Inflammatory macrophage treated with lipopolysaccharide for 4 hours (primary cell): ENCODE measurements at regions not wholly inside any gene's neighbourhood (a gene's known extent, or its start where the extent isn't known, plus 50 kb on each side); places are given as distances from the start of the nearest gene placed in this dataset.

Experiments used
- DNase-seq: peaks from one replicate; pipeline ENCODE4 v3.0.0-alpha.2; 2020

DNA sequence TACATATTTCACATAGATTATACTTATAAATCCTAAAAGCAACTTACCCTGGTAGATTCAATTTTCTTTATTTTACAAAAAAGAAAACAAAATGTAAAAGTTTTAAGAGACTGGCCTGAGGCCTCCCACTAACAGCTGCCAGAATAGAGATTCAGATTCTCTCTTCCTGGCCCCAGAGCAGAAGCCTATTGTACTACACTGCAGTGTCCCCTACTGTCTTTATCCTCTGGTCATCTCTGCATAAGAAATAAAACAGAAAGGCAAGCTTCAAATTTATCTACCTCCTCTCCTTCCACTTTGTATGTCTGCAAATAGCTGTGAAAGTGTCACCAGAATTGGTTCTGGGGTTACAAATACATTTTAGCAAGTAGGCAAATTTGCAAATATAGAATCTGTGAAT is 1004.1 kb upstream of the PCDH9 start:
- no peak for DNase-seq

- DNase-seq, result no peak
These were observed 1002.4 kb upstream of the PCDH9 start for GRCh38 chr13:68232351-68233130.

DNA sequence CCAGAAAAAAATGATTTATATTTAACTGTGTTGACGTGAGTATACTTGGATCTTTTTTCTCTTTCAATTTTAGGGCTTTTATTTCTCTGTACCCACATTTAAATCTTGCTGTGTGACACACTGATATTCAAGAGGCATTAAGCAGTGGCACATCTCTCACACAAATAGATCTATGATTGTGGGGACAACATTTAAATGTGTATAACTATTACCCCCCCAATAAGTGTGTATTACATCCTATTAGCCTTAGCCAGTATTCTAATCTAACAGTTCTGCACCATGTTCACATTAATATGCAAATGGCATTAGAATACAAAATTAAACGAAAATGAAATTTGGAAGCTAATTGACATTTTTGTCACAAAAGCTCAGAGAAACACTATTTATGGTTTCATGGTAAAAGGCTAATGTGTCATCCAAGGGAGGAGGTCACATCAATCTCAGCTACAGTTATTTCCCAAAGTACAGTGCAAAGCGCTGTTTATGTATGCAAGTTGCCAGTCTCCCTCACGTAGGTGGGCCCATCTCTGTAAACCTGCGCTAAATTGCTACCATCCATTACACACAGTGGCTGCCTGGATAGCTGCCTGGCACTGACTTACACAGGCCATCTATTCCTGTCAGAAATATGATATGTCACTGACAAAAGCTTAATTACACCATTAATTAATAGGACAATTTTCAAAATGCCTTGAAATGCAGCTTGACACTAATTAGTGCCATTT is 984.7 kb upstream of the PCDH9 start:
- no peak for DNase-seq

DNA sequence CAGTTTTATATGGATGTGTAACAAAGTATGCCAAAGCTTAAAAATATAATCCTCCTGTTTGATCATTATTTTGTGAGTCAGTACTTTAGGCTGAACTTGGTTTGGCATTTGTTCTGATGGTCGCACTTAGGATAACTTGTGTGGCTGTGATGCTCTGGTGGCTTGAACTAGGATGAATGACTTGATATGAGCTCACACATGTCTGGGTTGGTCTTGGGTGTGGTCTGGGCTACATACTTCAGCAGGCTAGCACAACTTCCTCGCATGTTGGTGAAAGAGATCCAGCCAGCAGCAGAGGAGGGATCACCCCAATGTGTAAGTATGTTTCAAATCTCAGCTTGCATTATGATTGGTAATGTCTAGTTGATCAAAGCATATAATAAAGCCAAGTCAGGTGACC is 969.1 kb upstream of the PCDH9 start:
- DNase-seq, result no peak

- DNase-seq, result no peak
These were observed 960.7 kb upstream of the PCDH9 start for GRCh38 chr13:68190818-68191217.

DNA sequence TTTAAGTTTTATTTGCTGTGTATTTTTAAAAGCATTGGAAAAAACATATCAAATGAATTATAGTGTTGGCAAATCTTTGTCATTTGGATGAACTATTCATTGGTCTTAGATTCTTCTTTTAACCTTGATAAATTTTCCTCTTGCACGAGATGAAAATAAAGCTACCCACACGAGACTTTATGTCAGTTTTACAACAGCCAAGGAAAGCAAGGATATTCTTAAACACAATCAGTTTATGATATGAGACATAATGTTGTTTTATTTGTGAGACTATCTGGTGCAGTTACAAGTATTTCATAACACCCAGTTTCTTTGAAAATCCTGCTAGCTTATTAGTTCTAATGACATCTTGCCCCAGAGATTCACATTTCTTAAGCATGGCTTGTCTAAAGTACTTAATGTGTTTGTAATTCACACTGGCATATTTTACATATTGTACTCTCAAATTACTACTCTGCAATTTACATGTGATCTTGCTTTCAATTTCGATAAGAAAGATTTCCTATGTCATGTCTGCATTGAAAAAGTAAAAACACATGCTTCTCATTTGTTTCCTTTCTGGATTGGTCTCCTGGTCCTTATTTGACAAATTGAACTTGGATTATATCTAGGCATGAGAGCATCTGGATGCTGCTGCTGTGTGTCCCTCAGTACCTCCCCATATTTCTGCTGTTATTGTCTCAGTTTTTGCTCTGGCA is 955.5 kb upstream of the PCDH9 start:
- no peak for DNase-seq

GRCh38 chr13:68176475-68176874 is 946.3 kb upstream of the PCDH9 start:
- DNase-seq, result no peak

GRCh38 chr13:68174893-68175292 is 944.8 kb upstream of the PCDH9 start:
- no peak for DNase-seq

DNA sequence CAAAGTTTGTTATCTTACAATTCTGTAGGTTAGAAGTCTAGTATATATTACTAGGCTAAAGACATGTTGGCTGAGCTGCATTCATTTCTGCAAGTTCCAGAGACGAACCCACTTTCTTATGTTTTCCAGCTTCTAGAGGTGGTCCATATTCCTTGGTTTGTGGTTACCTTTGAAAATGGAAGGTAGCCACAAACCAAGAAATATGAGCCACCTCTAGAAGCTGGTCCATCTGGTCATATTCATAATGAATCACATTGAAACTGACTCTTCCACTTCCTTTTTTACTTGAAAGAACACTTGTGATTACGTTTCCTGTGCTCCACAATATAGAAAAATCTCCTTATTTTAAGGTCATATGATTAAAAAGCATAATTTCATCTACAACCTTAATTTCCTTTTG is 943.0 kb upstream of the PCDH9 start:
- no peak for DNase-seq

- no peak for DNase-seq
These were observed 940.8 kb upstream of the PCDH9 start for GRCh38 chr13:68170961-68171360.

DNA sequence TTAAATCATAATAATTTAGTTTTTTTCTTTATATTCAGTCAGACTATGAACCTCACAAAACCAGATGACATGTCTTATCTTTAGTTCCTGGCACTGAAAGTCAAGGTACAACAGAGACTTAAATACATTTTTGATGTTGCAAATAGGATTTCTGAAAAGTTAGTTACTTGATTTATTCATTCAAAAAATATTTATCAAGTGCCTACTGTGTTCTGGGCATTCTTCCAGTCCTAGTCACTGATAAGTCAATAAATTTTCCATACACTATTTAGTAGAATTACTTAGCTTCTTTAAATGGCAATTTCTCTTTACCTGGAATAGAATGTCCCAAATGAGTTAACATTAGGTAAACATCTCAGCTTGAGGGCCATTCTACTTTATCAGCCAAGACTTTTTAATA is 938.3 kb upstream of the PCDH9 start:
- DNase-seq, result no peak

DNA sequence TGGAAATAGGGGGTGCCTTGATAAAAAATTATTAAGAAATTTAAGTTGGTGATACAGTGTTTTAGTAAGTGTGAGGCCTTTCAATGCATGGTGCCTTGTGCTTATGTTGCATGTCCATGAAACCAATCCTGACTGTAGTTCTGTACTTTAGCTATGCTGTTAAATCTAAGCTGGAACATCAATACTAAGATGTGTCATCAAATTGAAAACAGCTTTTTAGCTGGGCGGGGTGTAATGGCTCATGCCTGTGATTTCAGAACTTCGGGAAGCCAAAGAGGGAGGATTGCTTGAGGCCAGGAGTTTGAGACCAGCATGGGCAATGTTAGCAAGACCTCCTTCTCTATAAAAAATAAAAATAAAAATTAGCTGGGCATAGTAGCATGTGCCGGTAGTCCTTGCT is 930.3 kb upstream of the PCDH9 start:
- no peak for DNase-seq

DNA sequence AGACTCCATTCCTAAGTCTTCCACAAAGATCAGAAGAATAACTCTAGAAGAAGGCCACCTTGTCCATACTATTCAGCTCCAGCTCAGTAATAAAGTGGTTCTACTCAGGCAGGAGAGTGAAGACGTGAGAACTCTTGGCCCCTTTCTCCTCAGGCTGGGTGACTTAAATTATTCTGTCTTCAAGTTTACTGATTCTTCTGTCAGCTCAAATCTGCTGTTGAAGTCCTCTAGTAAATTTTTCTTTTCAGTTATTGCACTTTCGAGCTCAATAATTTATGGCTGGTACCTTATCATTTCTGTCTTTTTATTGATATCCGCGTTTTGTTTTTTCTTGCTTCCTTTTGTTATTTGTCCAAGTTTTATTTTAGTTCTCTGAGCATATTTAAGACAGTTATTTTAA is 922.3 kb upstream of the PCDH9 start:
- DNase-seq, result no peak

DNA sequence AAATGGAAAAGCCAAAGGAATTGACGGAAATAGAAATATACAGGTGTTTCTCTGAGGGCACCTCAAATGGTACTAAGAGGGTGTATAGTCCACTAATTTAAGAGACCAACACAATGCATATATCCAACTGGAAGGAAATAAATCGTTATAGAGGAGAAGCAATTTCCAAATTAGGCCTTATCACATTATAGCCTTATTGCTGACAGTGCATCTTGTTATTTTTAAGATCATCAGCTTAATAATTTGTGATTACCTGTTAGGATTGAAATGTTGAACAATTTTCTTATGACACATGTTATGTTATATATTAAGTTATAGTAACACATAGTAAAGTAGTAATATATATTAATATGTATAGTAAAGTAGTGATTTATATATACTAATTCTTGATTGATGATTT is 915.7 kb upstream of the PCDH9 start:
- DNase-seq, result no peak

DNA sequence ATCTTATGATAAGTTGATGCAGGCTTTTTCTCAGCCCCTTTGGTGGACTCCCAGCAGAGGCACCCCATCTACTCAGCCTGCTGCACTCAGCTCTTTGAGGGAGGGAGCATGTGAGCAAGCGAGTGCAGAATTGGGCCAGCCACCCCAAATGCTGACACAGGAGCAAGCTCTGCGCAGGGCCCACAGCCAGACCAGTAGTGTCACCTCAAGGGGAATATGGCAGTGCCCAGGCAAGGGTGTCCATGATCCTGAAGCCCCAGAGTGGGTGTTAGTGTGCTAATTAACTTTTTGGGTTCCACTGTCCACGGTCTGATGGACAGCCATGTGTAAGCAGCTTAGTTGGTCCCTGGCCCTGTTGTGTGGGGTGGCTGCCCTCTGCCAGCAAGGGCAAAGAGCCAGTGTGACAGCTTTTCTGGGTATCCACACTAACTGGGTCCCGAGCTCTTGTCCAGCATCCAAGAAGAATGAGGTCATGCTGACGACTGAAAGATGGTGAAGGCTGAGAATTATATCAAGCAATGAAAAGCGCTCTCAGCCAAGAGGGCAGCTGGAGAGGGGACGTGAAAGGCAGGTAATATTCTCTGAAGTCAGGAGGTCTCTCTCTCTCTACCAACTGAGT is 898.3 kb upstream of the PCDH9 start:
- DNase-seq, result no peak

DNA sequence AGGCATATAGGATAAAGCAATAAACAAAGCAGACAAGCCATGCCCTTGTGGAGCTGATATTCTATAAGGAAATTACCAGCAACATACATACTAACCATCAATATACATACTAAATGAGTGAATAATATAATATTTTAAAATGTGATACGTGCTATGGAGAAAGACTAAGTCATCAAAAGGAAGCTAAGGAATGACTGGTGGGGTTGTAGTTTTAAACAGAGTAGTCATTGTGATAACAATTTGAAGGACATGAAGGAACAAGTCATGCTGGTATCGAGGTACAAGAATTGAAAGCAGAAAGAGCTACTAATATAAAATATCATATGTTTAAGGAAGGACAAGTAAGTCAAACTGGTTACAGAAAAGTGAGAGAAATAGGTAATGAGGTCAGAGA is 894.9 kb upstream of the PCDH9 start:
- no peak for DNase-seq

- DNase-seq, result no peak
These were observed 894.4 kb upstream of the PCDH9 start for GRCh38 chr13:68124437-68125086.

DNA sequence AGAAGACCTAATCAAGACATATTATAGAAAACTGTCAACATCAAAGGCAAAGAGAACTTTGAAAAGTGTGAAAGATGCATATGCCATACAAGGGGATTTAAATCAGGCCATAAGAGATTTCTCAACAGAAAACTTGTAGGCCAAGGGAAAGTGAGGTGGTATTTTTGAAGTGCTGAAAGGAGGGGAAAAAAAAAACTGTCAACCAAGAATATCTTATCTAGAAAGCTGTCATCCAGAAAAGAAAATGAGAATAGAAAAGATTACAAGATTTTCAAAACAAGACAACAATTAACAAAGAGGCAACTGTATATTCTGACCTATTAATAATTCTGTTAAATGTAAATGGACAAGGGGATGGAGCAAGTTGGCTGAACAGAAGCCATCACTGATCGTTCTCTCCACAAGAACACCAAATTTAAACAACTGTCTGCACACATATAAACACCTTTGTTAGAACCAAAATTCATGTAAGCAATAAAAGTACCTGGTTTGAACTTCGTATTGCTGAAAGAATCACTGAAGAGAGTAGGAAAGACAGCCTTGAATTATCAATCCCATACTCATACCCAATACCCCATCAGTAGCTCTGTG is 880.1 kb upstream of the PCDH9 start:
- DNase-seq, result no peak

GRCh38 chr13:68107667-68108066 is 877.5 kb upstream of the PCDH9 start:
- no peak for DNase-seq

GRCh38 chr13:68099631-68100030 is 869.5 kb upstream of the PCDH9 start:
- no peak for DNase-seq

DNA sequence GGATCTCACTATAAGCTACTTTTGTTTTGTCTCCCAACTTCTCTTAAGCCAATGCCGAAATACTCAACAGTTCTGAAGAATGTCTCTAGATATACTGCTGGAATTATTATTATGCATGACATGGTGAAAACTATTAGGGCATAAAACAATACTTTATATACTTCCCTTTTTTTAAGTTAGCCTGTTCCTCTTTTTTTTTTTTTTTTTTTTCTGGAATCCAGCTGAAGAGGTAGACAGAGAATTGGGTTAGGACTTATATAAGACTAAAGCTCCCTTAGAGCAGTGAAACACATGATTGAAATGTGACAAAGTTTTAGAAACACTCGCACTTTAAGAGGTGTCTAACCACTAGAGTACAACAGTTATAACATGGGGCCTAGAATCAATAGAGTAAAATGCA is 850.9 kb upstream of the PCDH9 start:
- DNase-seq, result no peak

DNA sequence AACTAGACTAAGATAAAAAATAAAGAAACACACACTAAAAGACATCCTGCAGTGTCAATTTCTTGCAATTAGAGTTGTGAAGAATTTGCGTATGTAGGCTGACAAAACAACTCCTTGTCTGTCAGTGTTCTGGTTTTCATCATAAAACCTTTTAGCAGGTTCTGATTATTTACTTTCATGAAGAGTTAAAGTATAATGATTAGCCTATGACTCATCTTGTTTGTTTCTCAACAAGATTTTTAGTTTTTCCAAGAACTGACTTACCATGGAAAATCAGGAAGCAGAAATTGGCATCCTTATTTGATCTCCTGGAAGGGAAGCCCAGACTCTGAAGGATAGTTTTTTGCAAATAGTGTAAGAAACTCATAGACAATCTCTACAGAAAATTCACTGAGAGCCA is 848.7 kb upstream of the PCDH9 start:
- DNase-seq, result no peak

- no peak for DNase-seq
These were observed 848.3 kb upstream of the PCDH9 start for GRCh38 chr13:68078469-68078868.
